ENCODE measurements at regions not wholly inside any gene's neighbourhood (a gene's known extent, or its start where the extent isn't known, plus 50 kb on each side); places are given as distances from the start of the nearest gene placed in this dataset.

DNA sequence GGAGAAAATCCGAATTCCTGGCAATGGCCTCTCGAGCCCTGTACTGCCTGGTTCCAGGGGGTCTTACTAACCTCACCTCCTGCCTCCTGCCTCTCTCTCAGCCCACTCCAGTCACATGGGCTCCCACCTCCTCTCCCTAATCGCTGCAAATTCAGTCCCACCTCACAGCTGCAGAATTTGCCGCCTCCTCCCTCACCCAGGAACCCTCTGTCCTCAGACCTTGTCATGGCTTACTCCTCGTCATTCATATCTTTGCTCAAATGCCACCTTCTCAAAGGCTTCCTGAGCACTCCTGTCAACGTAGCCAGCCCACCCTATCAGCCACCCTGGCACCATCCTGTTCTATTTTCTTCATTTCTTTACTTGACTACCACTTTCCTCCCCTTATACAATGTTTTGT lies 89.0 kb downstream of the SLC2A10 start:
- no peak for DNase-seq (ENCODE audit: low read depth)
- TF ChIP-seq, protein P1, sequence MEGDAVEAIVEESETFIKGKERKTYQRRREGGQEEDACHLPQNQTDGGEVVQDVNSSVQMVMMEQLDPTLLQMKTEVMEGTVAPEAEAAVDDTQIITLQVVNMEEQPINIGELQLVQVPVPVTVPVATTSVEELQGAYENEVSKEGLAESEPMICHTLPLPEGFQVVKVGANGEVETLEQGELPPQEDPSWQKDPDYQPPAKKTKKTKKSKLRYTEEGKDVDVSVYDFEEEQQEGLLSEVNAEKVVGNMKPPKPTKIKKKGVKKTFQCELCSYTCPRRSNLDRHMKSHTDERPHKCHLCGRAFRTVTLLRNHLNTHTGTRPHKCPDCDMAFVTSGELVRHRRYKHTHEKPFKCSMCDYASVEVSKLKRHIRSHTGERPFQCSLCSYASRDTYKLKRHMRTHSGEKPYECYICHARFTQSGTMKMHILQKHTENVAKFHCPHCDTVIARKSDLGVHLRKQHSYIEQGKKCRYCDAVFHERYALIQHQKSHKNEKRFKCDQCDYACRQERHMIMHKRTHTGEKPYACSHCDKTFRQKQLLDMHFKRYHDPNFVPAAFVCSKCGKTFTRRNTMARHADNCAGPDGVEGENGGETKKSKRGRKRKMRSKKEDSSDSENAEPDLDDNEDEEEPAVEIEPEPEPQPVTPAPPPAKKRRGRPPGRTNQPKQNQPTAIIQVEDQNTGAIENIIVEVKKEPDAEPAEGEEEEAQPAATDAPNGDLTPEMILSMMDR (IDR thresholded peaks at IDR 0.05; ENCODE audit: insufficient read depth, low read depth, low read length, missing control alignments), result no peak
- no peak overlapping the region for H3K4me3 ChIP-seq (ENCODE audit: low read depth, low read length)

DNA sequence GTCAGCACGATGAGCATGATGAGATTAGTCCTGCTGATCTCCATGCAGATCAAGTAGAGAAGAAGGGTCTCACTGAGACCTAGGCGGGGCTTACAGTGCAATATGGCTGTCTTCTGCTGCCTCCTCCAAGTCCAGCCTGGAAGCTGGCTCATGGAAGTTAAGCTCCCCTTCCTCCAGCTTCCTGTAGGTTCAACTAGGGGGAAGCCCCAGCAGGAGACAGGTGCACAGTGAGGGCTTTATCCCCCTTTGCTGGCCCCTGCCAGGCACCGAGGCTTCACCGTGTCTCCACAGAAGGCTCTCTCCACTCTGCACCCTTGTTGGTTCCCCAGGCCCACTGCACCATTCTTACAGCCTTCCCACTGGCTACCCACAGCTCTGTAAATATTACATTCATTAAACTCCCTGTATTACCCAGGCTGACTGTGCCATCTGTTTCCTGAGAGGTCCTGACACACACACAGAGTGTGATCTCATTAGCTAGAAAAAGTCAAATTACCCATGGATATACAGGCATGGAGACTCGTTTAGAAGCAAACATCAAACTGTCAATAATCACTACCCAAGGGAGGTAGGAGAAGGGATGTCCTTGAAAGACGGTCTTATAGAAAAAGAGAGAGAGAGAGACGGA lies 90.4 kb downstream of the SLC2A10 start:
- no peak for DNase-seq (ENCODE audit: low read depth)
- TF ChIP-seq, protein P1 (IDR thresholded peaks at IDR 0.05; ENCODE audit: insufficient read depth, low read depth, low read length, missing control alignments), result no peak

DNA sequence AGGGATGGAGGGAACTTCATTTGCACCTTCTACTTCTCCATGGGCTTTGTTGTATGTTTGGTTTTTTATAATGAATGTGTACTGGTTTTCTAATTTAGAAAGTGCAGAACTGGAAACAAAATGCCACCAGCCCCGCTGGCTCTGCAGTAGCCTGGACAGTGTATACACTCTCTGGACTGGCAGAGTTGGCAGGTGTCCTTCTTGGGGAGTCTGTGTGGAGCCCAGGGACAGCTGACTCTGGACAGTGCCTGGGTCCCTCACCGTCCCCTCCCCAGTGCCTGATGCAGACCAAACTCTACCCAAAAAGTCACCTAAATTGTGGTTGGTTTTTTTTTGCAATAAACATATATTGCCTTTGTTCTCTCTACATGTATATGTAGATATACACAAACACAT lies 91.0 kb downstream of the SLC2A10 start:
- TF ChIP-seq, protein P1 (IDR thresholded peaks at IDR 0.05; ENCODE audit: insufficient read depth, low read depth, low read length, missing control alignments), result no peak

More for the DNA sequence above, 90.4 kb downstream of the SLC2A10 start:
- H3K4me3 ChIP-seq (ENCODE audit: low read depth, low read length), result no peak overlapping the region

DNA sequence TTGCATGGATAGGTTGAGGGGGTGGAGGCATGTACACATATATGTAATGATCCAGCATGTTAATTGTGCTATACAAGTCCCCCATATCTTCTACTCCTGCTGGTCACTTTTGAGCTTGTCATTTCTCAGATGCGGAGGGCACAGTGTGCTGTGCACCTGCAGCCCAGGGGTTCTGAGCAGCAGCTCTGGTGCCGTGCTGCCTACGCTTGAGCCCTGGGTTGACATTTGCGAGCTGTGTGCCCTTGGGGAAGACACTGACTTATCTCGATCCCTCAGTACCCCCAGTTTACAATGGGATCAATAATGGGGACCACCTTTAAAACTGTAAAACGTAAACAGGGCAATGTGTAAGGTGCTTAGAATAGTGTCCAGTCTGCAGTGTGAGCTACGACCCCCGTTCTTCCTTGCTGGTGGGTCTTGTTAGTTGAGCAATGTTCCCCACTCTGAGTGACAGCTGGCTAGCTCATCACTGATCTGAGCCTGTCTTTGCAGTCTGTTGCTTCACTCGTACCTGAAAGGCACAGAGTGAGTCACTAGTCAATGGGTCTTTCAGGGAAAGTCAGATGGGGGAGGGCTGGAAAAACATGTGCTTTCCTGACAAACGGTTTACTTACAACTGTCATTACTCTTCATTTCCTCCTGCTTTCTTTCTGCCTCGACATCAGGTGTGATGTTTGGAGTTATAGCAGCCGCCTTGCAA lies 91.7 kb downstream of the SLC2A10 start:
- H3K4me3 ChIP-seq (ENCODE audit: low read depth, low read length), result no peak overlapping the region
- TF ChIP-seq, protein P1 (IDR thresholded peaks at IDR 0.05; ENCODE audit: insufficient read depth, low read depth, low read length, missing control alignments), result no peak
- no peak for DNase-seq (ENCODE audit: low read depth)

More for the DNA sequence above, 91.0 kb downstream of the SLC2A10 start:
- DNase-seq (ENCODE audit: low read depth), result no peak
- no peak overlapping the region for H3K4me3 ChIP-seq (ENCODE audit: low read depth, low read length)

DNA sequence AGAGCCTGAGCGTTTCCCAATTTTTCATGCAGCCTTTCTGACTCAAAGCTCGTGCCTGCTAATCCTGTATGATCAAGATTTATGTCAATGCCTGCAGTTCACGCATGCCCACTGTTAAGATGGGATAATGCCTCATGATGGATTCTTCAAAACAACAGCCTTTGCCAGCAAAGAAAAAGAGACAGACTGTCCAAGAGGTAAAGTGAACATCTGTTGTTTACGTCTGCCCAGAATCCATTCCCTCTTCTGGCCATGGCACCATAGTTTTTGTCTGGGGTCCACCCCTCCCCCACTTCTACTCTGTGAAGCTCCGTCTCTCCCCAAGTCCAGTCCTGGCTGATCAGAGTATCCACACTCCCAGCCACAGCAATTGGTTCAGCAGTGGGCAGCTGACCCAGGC lies 91.9 kb upstream of the EYA2 start:
- TF ChIP-seq, protein P1 (IDR thresholded peaks at IDR 0.05; ENCODE audit: insufficient read depth, low read depth, low read length, missing control alignments), result no peak
- no peak overlapping the region for H3K4me3 ChIP-seq (ENCODE audit: low read depth, low read length)
- DNase-seq (ENCODE audit: low read depth), result no peak

DNA sequence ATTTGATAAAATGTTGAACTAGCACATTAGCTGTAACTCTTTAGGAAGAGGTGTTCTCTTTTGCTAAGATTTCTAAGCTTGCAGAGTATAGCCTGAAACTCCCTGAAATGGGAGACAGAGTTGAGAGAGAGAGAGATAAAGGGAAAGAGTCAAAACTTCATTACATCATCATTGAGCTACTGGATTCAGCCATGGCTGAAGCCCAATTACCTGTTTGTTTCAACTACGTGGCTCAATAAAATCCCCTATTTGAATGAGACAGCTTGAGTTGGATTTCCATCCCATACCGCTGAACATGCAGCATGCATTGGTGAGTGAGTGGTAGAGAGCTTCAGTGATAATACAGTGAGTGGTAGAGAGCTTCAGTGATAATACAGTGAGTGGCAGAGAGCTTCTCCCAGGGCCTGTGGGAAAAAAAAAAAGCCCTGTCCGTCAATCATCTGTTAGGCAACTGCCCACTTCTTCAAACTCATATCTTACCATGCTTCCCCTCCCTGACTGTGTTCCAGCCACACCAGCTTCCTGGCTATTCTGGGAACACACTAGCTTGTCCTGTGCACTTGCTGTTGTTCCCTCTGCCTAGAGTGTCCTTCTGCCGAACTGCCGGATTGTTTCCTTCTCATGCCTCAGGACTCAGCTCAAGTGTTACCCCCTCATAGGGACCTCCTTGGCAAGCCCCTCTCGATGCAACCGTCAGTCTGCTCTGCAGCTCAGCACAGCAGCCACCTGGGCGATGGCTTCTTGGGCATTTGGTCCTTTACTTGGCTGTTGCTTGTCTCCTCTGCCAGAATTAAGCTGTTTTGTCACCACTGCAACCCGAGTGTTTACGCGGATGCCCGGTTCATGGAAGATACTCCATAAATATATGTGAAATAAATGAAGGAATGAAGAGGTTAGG lies 91.3 kb upstream of the EYA2 start:
- TF ChIP-seq, protein P1 (IDR thresholded peaks at IDR 0.05; ENCODE audit: insufficient read depth, low read depth, low read length, missing control alignments), result no peak
- no peak for DNase-seq (ENCODE audit: low read depth)
- no peak overlapping the region for H3K4me3 ChIP-seq (ENCODE audit: low read depth, low read length)
